H1 (cell line): ENCODE measurements at regions not wholly inside any gene's neighbourhood (a gene's known extent, or its start where the extent isn't known, plus 50 kb on each side); places are given as distances from the start of the nearest gene placed in this dataset.

Source experiments
- CHD7 ChIP-seq: fragments of 300-600 bp; sonication (generic); IDR thresholded peaks from 2 replicates; pipeline ENCODE4 v1.7.1; 2012; ENCODE audit warnings: low read length, moderate library complexity, mild to moderate bottlenecking, inconsistent platforms; ENCODE audit not compliant: insufficient replicate concordance
- EP300 ChIP-seq, 2 experiments: IDR thresholded peaks; 1 replicate in 1 of 2; 2 replicates in 1 of 2; pipeline ENCODE4 v1.6.1; 2011 to 2012; ENCODE audit warnings: low read depth in 2 of 2, low read length in 2 of 2, mild to moderate bottlenecking in 2 of 2, borderline replicate concordance in 1 of 2, inconsistent platforms in 1 of 2, moderate library complexity in 1 of 2
- GABPA ChIP-seq: IDR thresholded peaks from 2 replicates; pipeline ENCODE4 v1.6.1; 2011; ENCODE audit warnings: mild to moderate bottlenecking, low read length, moderate library complexity, borderline replicate concordance; ENCODE audit not compliant: insufficient read depth
- NANOG ChIP-seq: IDR thresholded peaks from 2 replicates; pipeline ENCODE4 v1.6.1; 2011; ENCODE audit warnings: low read length, low read depth, mild to moderate bottlenecking, inconsistent platforms; ENCODE audit not compliant: insufficient read depth, poor library complexity, severe bottlenecking
- POU5F1 ChIP-seq: IDR thresholded peaks from 2 replicates; pipeline ENCODE4 v1.6.1; 2011; ENCODE audit warnings: low read depth, mild to moderate bottlenecking, low read length, moderate library complexity
- RNF2 ChIP-seq: fragments of 200-900, 300-1000 bp; sonication (generic); IDR thresholded peaks from 2 replicates; pipeline ENCODE4 v1.7.1; 2016; ENCODE audit warnings: borderline replicate concordance, low read depth, mild to moderate bottlenecking, antibody characterized with exemption, low read length; ENCODE audit not compliant: poor library complexity, severe bottlenecking; ENCODE audit errors: missing control alignments
- TEAD4 ChIP-seq: IDR thresholded peaks from 2 replicates; pipeline ENCODE4 v1.6.1; 2012; ENCODE audit warnings: low read depth, low read length, inconsistent platforms, mixed read lengths

GRCh38 chr1:5503556-5504363 lies 488.5 kb downstream of the NPHP4 start (continued):
- no peak for TF ChIP-seq EP300 (IDR thresholded peaks at IDR 0.05; ENCODE audit: borderline replicate concordance in 1 of 2, low read depth in 2 of 2, low read length in 2 of 2)
- TF ChIP-seq TEAD4, result no peak
- TF ChIP-seq POU5F1, result no peak
- no peak for TF ChIP-seq RNF2
- TF ChIP-seq NANOG, result no peak
- TF ChIP-seq CHD7, result no peak
- no peak for TF ChIP-seq GABPA
